Hematopoietic multipotent progenitor cell treated with erythropoietin and hydrocortisone succinate and interleukin-3 and kit ligand, for 4 days (in vitro differentiated cells): ENCODE measurements at regions not wholly inside any gene's neighbourhood (a gene's known extent, or its start where the extent isn't known, plus 50 kb on each side); places are given as distances from the start of the nearest gene placed in this dataset.

Source experiments
- DNase-seq: peaks from one replicate; pipeline ENCODE4 v3.0.0-alpha.2; 2015

- no peak for DNase-seq
Measured at GRCh38 chr1:218643281-218643680, 298.1 kb downstream of the TGFB2 start.

DNA sequence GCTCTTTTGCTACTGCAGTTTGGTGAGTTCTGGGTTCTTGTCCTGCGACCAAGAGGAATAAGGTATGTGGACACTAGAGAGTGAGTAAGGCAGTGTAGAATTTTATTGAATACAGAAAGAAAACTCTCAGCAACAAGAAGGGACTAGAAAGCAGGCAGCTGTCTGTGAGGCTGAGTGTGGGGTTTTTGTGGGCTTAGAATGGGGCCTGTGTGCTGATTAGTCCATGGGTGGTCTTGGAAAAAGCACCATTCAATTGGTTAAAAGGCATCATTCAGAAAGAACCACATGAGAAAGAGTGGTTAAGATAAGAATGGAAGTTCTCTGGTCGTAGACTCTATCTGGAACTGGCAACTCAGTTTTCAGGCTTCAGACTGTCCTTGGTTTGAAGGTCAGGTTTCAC, 298.8 kb downstream of the TGFB2 start:
- DNase-seq = no peak

GRCh38 chr1:218646288-218646687, 301.2 kb downstream of the TGFB2 start:
- DNase-seq = no peak

DNA sequence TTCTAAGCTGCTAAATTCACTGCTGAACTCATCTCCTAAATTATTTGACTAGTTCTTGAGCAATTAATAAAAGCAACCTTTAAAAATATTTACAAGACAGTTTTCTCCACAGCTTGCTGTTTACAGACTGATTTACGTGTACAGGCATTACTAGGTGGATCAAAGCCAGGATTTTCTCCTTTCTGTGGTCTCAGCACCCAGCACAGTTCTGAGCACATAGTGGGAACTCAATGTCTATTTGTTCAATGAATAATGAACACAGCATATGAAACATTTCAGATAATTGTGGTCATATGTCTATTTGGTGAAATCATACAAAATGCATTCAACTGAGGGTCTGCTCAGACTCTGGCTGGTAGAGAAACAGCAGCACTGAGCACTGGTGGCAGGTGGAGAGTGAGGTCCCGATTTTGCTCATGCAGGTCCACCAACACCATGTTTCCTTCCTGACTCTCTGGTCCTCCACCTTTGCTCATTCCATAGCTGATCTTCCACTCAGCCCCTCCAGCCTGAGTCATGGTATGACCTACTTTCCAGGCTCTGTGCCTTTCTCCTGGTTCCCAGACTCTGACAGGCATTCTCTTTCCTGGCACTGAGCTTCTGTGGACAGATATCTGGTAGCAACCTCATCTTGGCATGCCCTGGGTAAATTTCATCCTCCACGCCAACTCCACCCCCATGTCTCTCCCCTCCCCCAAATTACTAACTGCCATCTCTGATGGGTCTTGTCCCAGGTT, 311.3 kb downstream of the TGFB2 start:
- DNase-seq = no peak

GRCh38 chr1:218658269-218658668, 313.1 kb downstream of the TGFB2 start:
- no peak for DNase-seq

DNA sequence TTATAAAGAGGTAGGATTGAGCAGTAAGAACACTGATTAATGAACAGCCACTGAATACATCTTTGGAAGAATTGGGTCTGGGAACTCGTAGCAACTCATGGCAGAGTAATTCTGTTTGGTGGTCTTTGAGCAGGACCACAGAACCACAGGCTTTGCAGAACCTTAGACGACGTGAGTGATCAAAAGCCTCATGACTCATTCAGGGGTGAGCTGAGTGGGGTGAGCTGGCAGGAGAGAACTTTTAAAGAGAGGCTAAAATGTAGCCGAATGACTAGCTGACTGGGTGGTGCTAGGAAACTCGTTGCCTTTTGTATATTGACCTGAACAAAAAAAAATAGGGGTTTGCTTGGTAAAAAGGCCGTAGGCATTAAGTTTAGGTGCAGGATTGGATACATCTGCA, 313.8 kb downstream of the TGFB2 start:
- DNase-seq = no peak

GRCh38 chr1:218659911-218660677, 315.0 kb downstream of the TGFB2 start:
- no peak for DNase-seq

GRCh38 chr1:218660678-218661053, 315.5 kb downstream of the TGFB2 start:
- DNase-seq = no peak

DNA sequence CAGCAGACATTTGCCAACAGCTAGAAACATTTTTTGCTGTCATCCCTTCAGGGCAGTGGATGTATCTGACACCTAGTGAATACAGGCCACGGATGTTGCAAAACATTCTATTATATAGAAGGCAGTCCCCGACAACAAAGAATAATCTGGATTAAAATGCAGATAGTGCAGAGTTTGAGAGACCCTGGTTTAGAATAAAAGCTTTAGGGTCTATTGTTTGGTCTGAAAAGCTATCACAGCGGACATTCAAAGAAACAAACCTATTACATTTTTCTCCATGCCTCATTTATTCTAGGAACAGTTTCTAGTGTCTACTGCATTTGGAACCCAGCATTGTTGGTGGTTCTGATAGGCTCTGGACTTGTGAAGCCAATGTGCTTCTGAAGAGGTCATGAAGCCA, 316.3 kb downstream of the TGFB2 start:
- DNase-seq = no peak

- no peak for DNase-seq
Measured at GRCh38 chr1:218664385-218665170, 319.4 kb downstream of the TGFB2 start.

GRCh38 chr1:218665221-218665620, 320.1 kb downstream of the TGFB2 start:
- DNase-seq = no peak

GRCh38 chr1:218666263-218666662, 321.1 kb downstream of the TGFB2 start:
- no peak for DNase-seq

DNA sequence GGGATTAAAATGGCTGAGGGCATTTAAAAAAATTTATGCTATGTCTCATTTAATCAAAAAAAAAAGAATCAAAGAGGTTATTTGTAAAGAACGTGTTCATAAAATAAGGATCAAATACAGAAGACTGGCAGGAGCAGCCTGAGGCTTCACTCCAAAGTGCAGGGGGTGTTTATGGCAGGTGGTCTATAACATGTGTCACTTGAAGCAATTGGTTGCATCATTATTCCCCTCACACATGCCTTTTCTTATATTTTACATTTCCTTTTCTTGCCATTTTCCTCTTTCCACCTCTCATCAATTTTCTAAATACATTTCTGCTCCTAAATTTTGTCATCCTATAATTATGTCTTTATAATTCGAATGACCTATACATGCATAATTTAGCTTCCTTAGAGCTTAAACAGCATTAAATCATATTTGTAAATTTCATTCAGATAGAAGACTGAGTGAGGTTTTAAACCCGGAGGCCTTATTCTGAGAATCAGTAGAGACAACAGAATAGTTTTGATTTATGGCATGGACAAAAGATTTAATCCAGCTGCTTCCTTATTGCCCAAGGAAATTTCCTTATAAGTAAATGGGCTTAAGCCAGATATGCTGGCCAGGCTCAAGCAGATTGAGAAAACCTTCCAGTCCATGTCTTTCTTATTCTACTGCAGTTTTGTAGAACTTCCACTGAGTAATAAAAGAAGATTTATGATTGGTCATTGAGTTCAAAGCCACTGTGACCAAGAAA, 322.8 kb downstream of the TGFB2 start:
- no peak for DNase-seq

- DNase-seq = no peak
Measured at GRCh38 chr1:218669431-218669830, 324.3 kb downstream of the TGFB2 start.

DNA sequence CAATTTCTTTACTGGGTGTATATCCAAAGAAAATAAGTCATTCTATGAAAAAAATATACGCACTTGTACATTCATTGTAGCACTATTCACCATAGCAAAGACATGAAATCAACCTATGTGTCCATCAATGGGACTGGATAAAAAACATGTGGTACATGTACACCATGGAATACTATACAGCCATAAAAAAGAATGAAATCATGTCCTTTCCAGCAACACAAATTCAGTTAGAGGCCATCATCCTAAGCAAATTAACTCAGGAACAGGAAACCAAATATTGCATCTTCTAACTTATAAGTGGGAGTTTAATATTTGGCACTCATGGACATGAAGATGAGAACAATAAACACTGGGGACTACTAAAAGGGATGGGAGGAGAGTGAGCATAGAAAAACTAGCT, 325.7 kb downstream of the TGFB2 start:
- no peak for DNase-seq

- no peak for DNase-seq
Measured at GRCh38 chr1:218671573-218671972, 326.4 kb downstream of the TGFB2 start.

DNA sequence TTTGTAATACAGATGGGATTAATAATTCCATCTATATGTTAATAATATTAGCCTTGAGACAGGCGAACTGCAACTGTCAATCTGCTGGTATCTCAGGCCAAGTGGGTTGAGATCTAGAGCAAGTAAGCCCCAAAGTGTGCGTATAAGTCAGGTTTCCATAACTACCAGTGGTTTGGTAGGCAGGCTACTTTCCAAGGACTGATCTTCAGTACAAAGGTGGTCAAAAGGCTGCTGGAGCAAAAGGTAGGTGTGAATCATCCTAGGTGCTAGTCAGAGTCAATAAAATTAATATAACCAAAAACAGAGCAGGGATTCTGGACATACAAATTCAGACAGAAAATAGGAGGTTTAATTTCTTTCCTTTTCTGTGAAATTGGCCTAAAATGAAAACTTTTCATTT, 328.0 kb downstream of the TGFB2 start:
- DNase-seq = no peak

GRCh38 chr1:218674280-218674773, 329.2 kb downstream of the TGFB2 start:
- DNase-seq = peak; percentile 4

DNA sequence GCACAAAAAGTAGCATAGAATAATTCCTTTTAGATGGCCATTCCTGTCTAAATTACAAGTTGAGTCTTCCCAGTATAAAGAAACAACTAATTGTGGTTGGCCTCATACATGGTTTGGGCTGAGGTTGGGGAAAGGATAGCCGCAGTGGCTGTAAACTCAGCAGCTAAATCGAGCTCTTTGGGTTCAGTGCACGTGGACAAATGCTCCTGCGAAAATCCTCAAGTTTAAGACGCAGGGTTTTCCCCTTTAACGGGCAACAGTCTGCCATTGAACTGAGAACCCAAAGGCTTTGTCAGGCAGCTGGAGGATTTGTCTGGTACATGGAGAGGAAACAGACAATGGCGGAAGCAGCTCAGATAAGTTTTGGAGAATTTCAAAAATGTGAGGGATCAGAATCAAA, 331.9 kb downstream of the TGFB2 start:
- DNase-seq = no peak

GRCh38 chr1:218679391-218679790, 334.3 kb downstream of the TGFB2 start:
- DNase-seq = no peak

- no peak for DNase-seq
Measured at GRCh38 chr1:218679988-218680748, 335.0 kb downstream of the TGFB2 start.

- no peak for DNase-seq
Measured at GRCh38 chr1:218683242-218683641, 338.1 kb downstream of the TGFB2 start.
